Hematopoietic multipotent progenitor cell treated with erythropoietin and hydrocortisone succinate and interleukin-3 and kit ligand, for 4 days (in vitro differentiated cells): ENCODE measurements at regions not wholly inside any gene's neighbourhood (a gene's known extent, or its start where the extent isn't known, plus 50 kb on each side); places are given as distances from the start of the nearest gene placed in this dataset.
"Not testable (repeated sequence)": the region's sequence is repeated elsewhere in the genome, so short reads cannot be mapped to it uniquely, and the experiment has no call there.

Source experiments
- DNase-seq: peaks from one replicate; pipeline ENCODE4 v3.0.0-alpha.2; 2015

DNA sequence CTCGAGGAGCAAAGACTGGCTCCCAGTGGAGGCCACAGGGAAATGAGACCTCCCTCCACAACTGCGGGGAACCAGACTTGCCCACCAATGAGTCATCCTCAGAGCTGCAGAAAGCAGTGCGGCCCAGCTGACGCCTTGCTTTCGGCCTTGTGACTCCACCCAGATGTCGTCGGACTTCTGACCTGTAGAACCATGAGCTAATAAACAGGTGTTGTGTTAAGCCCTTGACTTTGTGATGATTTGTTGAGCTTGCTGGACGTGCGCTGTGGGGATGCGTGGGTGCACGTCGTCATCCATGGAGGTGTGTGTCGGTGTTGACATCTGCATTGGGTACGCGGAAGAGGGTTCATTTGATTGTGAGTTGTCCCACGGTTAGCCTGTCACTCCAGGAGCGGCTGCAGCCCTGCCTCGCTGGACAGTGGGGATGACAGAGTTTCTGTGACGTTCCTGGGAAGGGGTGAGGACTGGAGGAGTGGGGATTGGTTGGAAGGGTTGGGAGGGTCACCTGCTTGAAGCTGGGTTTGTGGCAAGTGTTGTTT is 154.1 kb downstream of the SH3BP4 start:
- DNase-seq = no peak

DNA sequence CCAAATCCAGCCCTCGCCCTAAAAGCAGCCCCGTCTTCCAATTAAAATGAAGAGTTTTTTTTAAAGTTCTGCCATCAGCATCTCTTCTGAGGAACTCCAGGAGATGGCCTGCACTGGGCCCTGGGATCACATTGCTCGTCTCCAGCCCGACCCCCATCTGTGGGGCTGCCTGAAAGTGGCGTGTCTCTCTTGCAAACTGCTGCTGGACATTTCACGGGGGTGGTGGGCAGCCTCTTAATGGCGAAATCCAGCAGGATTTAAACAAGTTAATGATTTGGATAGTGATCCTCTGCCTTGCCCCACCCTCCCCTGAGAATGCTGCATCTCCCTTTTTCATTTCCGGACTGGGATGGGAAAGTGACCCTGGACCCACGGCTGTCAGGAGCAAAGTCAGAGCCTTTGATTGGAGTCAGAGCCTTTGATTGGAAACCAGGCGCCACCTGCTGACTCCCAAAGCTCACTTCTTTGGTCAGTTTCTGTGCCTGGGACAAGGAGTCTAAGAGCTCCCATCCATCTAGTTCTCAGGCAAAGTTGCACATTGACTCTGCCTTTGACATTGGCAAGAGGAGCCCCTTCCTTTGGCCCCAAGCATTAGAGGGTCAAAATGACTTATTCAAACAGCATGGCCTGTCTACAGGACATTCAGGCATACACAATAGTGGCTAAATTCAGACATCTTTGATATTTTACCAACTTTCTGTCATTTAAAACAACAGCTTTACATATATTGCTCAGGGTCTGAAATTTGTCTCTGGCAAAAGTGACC is 155.2 kb downstream of the SH3BP4 start:
- peak; percentile 50 for DNase-seq

DNA sequence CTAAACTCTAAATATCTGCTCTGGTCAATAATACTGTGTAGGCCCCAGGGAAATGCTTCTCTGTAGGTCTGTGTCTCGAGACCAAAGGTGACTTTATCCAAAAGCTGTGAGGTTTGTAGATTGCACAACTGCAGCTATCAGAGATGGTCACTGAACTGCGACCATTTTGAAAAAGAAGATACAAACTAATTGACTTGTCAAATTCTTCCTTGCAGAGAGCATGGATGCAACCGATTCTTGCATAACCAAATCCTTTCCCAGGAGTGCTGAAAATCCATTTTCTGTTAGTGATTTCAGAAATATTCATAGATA is 155.8 kb downstream of the SH3BP4 start:
- DNase-seq = no peak

DNA sequence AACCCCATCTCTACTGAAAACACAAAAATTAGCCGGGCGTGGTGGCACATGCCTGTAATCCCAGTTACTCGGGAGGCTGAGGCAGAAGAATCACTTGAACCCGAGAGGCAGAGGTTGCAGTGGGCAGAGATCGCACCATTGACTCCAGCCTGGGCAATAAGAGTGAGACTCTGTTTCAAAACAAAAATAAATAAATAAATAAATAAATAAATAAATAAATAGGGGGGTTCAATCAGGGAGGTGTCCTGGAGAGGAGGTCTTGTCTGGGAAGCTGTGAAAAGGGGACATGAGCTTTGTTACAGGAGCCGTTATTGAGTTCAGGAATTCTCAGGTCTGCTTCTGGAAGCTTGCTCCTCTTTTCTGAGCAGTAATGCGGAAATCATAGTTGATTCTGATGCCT is 157.7 kb downstream of the SH3BP4 start:
- not testable (repeated sequence) for DNase-seq

DNA sequence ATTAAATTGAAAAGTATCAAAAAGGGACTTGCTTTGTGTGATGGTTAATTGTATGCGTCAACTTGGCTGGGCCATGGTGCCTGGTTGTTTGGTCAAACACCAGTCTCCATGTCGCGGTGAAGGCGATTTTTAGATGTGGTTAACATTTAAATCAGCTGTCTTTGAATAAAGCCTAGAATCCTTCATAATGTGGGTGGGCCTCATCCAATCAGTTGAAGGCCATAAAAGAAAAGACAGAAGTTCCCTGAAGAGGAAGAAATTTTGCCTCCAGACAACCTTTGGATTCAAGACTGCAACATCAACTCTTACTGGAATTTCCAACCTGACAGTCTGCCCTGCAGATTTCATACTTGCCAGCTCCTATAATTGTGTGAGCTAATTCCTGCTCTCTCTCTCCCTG is 160.5 kb downstream of the SH3BP4 start:
- no peak for DNase-seq

- DNase-seq = no peak
These were observed 162.0 kb downstream of the SH3BP4 start for GRCh38 chr2:235113854-235114253.

DNA sequence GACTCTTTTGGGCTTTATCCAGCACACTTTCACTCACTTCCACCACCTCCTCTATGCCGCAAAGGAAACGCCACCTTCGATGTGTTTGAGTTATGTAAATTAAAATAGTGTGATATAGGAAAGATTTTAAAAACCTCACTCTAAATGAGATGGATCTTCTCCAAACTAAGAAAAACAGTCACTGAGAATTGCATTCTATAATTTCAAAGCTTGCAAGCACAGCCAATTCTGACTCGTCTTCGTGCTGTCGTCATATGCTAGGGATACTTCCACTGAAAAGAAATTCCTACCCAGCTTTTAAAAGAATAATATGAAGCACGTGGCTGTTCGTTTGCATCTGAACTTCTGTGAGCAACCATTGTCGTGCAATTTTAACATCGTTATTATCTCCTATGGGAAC is 162.5 kb downstream of the SH3BP4 start:
- no peak for DNase-seq

DNA sequence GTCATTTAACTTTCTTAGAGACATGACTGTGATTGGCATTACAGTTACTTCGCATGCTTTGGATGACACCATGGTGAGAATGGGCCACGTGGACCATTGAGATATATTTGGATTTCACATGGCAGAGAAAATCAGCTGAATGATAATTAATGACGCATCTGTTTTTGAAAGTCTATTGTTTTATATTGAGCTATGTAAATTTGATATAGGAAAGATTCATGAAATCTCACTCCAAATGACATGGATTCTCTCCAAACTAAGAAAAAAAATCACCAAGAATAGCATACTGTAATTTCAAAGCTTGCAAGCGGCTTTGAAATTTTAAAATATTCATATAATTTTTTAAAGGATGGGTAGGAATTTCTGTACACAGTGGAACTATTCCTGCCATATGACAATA is 163.7 kb downstream of the SH3BP4 start:
- no peak for DNase-seq

GRCh38 chr2:235116885-235117492 is 165.2 kb downstream of the SH3BP4 start:
- DNase-seq = peak; percentile 74

DNA sequence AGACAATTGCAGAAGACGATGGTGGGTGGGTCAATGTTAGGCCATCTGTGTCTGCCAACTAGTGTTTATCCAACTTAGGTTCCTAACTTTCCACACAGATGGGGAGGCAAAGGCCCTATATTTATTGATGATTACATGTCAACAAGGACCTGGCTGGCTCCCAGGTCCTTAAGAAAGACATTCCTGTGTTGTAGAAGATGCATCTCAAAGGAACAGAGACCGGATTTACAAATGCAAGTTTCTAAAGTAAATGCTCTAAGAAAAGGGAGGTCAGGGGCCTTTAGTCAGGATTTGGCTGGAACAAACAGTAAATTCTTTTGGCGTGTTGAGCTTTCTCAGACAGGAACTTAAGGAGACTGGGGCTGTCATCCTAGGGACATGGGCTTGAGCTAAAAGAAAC is 175.0 kb downstream of the SH3BP4 start:
- no peak for DNase-seq

DNA sequence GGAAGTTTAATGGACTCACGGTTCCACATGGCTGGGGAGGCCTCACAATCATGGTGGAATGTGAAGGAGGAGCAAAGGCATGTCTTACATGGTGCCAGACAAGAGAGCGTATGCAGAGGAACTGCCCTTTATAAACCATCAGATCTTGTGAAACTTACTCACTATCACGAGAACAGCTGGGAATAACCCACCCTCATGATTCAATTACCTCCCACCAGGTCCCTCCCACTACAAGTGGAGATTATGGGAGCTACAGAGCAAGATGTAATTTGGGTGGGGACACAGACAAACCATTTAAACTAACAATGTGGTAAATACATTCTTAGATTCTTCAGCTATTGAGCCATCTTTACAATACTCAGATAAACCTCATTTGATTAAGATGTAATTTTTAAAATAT is 176.1 kb downstream of the SH3BP4 start:
- DNase-seq = no peak

GRCh38 chr2:235129850-235130249 is 178.0 kb downstream of the SH3BP4 start:
- DNase-seq = no peak

GRCh38 chr2:235131334-235132305 is 179.8 kb downstream of the SH3BP4 start:
- no peak for DNase-seq

- DNase-seq = no peak
These were observed 180.8 kb downstream of the SH3BP4 start for GRCh38 chr2:235132651-235133050.

DNA sequence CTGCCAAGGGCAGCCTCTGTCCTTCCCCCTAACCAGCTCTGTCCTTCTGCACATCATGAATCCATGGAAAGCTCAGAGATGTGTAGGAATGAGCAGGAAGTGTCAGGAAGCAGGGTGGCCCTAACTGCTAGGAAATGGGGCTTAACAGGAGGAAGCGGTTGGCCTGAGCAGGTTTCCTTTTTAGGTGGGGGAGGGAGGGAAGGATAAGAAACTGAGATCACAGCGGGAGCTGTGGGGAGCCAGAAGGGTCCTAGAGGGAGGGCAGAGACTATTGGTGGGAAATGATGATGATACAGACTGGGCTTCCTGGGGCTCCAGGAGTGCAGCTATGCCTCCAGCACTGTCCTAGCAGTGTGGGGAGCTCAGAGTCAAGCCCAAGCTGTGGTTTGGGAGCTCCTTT is 182.0 kb downstream of the SH3BP4 start:
- DNase-seq = no peak

GRCh38 chr2:235134420-235134819 is 182.6 kb downstream of the SH3BP4 start:
- no peak for DNase-seq

DNA sequence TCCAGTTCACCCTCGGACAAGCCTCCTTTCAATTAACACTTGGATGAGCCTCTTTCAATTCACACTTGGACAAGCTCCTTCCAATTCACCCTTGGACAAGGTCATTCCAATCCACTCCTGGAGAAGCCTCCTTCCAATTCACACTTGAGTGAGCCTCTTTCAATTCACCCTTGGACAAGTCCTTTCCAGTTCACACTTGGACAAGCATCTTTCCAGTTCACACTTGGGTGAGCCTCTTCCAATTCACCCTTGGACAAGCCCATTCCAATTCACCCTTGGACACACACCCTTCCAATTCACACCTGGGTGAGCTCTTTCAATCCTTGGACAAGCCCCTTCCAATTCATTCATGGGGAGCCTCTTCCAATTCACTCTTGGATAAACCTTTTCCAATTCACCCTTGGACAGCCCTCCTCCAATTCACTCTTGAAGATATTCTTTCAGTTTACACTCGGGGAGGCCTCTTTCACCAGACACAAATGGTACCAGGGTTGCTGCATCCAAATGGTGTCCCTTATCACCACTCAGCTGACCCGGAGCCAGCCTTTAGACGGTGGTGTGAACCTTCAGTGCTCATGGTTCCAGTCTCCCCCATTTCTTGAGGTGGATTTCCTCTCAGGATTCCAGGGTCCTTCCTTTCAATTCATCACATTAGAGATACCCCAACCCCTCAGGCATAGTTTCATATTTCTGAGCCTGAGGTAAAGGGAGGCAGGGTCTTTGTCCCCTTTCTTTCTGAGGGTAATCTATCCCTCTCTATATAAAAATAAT is 183.6 kb downstream of the SH3BP4 start:
- no peak for DNase-seq

DNA sequence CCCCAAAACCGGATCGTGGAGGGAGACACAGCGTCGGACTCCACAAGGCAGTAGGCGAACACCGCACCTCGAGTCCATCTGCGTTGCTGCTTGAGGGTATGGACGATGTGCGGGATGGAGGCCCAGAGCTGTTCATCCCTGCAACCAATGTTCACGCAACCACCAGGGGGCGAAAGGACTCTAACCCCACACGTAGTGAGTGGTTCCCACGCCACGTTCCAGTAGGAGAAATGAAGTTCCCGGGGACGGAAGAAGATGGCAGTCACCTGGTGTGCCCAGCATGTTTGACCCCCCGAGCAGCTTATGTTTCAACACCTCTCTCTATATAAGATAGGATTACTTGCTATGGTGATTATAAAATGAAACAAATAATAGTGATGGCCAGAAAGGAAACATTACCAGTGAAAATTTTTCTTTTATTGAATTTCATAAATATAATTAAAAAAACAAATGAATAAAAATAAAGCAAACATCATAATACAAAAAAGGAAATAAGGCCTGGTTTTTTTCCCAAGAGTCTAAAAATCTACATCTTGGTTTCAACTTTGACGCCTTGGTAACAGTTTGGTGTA is 184.3 kb downstream of the SH3BP4 start:
- peak; percentile 72 for DNase-seq

- no peak for DNase-seq
These were observed 186.5 kb downstream of the SH3BP4 start for GRCh38 chr2:235138339-235138738.

DNA sequence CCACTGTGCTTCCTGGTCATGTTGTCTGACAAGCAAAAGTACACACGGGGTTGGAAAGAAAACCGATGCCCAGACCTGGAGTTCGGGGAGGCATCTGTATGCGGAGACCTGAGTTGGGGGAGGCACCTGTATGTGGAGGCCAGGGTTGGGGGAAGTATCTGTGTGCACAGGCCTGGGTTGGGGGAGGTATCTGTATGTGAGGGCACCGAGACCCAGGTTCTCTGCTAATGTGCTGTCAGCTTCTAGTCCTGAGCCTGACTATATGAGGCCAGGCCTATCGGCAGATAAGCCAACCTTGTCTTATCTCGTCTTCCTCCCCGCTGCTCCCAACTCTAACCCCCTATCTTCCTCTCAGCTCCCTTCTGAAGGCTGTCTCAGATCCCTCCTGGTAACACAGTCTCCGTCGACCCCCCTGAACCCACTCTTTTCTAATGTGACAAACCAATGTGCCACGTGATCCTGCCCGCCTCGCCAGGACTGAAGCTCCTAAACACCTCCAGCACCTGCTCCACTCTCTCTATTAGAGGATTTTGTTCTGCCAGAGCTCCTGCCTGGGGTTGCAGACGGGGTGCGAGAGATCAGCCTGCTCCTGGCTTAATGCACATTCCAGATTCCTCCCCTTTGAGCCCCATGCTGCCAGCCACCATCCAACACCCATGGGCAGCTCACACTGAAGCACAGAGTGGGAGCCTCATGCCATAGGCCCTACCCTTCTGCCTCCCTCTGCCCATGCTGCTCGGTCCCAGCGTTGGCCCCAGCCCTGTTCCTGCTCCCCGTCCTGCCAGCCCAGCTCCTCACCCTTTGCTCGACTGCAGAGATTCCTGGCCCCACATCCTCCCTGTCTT is 188.4 kb downstream of the SH3BP4 start:
- no peak for DNase-seq

GRCh38 chr2:235140801-235141081 is 188.9 kb downstream of the SH3BP4 start:
- no peak for DNase-seq
